ENCODE measurements at regions not wholly inside any gene's neighbourhood (a gene's known extent, or its start where the extent isn't known, plus 50 kb on each side); places are given as distances from the start of the nearest gene placed in this dataset.

DNA sequence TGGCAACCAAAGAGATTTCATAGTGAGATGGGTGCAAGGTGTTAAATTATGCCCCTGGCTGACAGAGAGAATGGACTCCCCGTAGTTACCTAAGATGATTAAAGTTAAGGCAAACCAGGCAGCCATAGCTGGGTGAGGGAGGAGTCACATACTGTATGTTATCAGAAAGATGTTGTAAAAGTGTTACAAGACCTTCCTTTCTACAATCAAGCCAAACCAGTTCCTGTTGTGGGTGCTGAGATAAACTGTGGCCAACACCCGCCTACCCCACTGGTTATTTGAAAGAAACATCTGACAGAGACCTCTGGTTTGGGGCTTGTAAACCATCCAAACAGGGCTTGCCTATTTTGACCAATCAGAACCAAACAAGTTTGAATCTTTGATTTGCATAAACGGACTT is 684.7 kb upstream of the NUDT12 start:
- no peaks in the 10 kb centered on the region for H3K4me1 ChIP-seq (ENCODE audit: insufficient read depth, low read length)
- 95% methylated on average over 3 of the region's 3 CpGs for WGBS
- H3K36me3 ChIP-seq (ENCODE audit: insufficient read depth, low read length) = no peaks in the 10 kb centered on the region
- no peaks in the 10 kb centered on the region for H3K27me3 ChIP-seq (ENCODE audit: insufficient read depth, low read length)
- no peak overlapping the region for H3K4me3 ChIP-seq (ENCODE audit: low read length)
- H3K27ac ChIP-seq (ENCODE audit: low read depth, low read length) = no peak overlapping the region
- H3K9me3 ChIP-seq (ENCODE audit: insufficient read depth, low read depth, low read length) = no peaks in the 10 kb centered on the region
- H3K9ac ChIP-seq (ENCODE audit: low read depth, low read length) = no peak overlapping the region

DNA sequence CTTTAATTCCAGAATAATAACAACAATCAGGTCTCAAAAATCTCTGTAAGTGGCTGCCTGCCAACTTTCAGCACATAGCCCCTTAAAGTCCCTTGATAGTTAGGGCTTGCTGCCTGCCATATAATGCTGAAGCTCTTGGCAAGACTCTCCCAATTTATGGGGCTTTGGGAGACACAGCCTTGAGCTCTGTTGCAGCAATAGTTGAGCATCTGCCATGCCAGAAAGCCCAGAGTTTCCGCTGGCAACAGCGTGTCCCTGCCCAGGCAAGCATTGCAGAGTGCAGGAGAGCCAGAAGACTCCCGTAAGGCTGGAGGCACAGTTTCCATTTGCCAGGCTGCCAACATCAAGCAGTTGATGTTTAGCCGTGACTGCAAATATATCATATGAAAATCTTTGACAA is 678.5 kb upstream of the NUDT12 start:
- no peak overlapping the region for H3K9ac ChIP-seq (ENCODE audit: low read depth, low read length)
- H3K27me3 ChIP-seq (ENCODE audit: insufficient read depth, low read length) = no peaks in the 10 kb centered on the region
- H3K36me3 ChIP-seq (ENCODE audit: insufficient read depth, low read length) = no peaks in the 10 kb centered on the region
- H3K4me1 ChIP-seq (ENCODE audit: insufficient read depth, low read length) = no peaks in the 10 kb centered on the region
- no peak overlapping the region for H3K27ac ChIP-seq (ENCODE audit: low read depth, low read length)
- no peak overlapping the region for H3K4me3 ChIP-seq (ENCODE audit: low read length)
- H3K9me3 ChIP-seq (ENCODE audit: insufficient read depth, low read depth, low read length) = no peaks in the 10 kb centered on the region
- WGBS = 94% methylated on average over 4 of the region's 4 CpGs

DNA sequence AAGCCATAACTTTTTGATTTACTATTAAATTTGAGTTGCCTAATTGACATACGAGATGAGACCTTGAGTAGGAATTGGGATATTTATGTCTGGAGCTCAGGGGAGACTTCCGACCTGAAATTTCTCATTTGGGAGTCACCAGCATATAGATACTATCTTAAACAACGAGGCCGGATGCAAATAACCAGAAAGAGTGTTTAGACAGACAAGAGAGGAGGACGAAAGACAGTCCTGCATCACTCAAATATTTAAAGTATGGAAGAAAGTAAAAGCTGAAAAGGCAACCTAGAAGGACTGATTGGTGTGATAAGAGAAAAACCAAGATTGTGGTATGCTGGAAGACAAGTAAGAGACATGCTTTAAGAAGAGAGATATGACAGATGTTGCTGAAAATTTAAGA is 675.0 kb upstream of the NUDT12 start:
- Histone ChIP-seq H3K27me3 (ENCODE audit: insufficient read depth, low read length) (no peaks in the 10 kb centered on the region), H3K36me3 (ENCODE audit: insufficient read depth, low read length) (no peaks in the 10 kb centered on the region), H3K4me1 (ENCODE audit: insufficient read depth, low read length) (no peaks in the 10 kb centered on the region), H3K4me3 (ENCODE audit: low read length) (no peak overlapping the region), H3K9me3 (ENCODE audit: insufficient read depth, low read depth, low read length) (no peaks in the 10 kb centered on the region), H3K9ac (ENCODE audit: low read depth, low read length) (no peak overlapping the region), H3K27ac (ENCODE audit: low read depth, low read length) (no peak overlapping the region)
- 95% methylated on average over 5 of the region's 5 CpGs for WGBS

- no peaks in the 10 kb centered on the region for H3K4me1 ChIP-seq (ENCODE audit: insufficient read depth, low read length)
- H3K27ac ChIP-seq (ENCODE audit: low read depth, low read length) = no peak overlapping the region
- no peak overlapping the region for H3K4me3 ChIP-seq (ENCODE audit: low read length)
- no peaks in the 10 kb centered on the region for H3K9me3 ChIP-seq (ENCODE audit: insufficient read depth, low read depth, low read length)
- H3K27me3 ChIP-seq (ENCODE audit: insufficient read depth, low read length) = no peaks in the 10 kb centered on the region
- no peaks in the 10 kb centered on the region for H3K36me3 ChIP-seq (ENCODE audit: insufficient read depth, low read length)
- WGBS = 96% methylated on average over 20 of the region's 20 CpGs
- H3K9ac ChIP-seq (ENCODE audit: low read depth, low read length) = no peak overlapping the region
These were observed 661.5 kb upstream of the NUDT12 start for GRCh38 chr5:104223885-104224773.

- Histone ChIP-seq H3K36me3 (ENCODE audit: insufficient read depth, low read length) (no peaks in the 10 kb centered on the region), H3K9ac (ENCODE audit: low read depth, low read length) (no peak overlapping the region), H3K9me3 (ENCODE audit: insufficient read depth, low read depth, low read length) (no peaks in the 10 kb centered on the region), H3K4me1 (ENCODE audit: insufficient read depth, low read length) (no peaks in the 10 kb centered on the region), H3K4me3 (ENCODE audit: low read length) (no peak overlapping the region), H3K27ac (ENCODE audit: low read depth, low read length) (no peak overlapping the region), H3K27me3 (ENCODE audit: insufficient read depth, low read length) (no peaks in the 10 kb centered on the region)
- 100% methylated on average over 1 of the region's 2 CpGs for WGBS
These were observed 655.6 kb upstream of the NUDT12 start for GRCh38 chr5:104218200-104218599.

DNA sequence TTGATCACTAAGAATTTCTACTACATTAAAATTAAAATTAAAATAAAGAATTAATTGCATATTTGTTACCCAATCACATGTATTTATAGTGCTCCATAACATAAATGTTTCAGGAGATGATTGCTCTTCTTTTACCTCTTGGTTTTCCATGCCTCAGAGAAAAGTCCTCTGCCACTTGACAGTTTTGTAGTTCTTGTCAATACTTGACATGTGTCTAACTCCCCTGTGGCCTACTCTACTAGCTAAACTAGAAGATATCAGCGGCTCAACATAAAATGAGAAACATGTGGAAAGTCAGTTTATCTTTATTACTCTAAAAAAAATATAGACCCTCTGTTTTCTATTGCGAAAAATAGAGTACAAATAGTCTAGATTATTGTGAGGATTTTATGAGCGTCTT is 650.6 kb upstream of the NUDT12 start:
- no peak overlapping the region for H3K9ac ChIP-seq (ENCODE audit: low read depth, low read length)
- H3K27me3 ChIP-seq (ENCODE audit: insufficient read depth, low read length) = no peaks in the 10 kb centered on the region
- no CpG with 5 or more reads among the region's 3 CpGs for WGBS
- H3K4me3 ChIP-seq (ENCODE audit: low read length) = no peak overlapping the region
- no peaks in the 10 kb centered on the region for H3K9me3 ChIP-seq (ENCODE audit: insufficient read depth, low read depth, low read length)
- H3K36me3 ChIP-seq (ENCODE audit: insufficient read depth, low read length) = no peaks in the 10 kb centered on the region
- no peaks in the 10 kb centered on the region for H3K4me1 ChIP-seq (ENCODE audit: insufficient read depth, low read length)
- H3K27ac ChIP-seq (ENCODE audit: low read depth, low read length) = no peak overlapping the region

GRCh38 chr5:104199771-104200170 is 637.2 kb upstream of the NUDT12 start:
- WGBS = 92% methylated on average over 3 of the region's 3 CpGs
- no peak overlapping the region for H3K27ac ChIP-seq (ENCODE audit: low read depth, low read length)
- no peaks in the 10 kb centered on the region for H3K9me3 ChIP-seq (ENCODE audit: insufficient read depth, low read depth, low read length)
- no peak overlapping the region for H3K9ac ChIP-seq (ENCODE audit: low read depth, low read length)
- H3K4me3 ChIP-seq (ENCODE audit: low read length) = no peak overlapping the region
- no peaks in the 10 kb centered on the region for H3K36me3 ChIP-seq (ENCODE audit: insufficient read depth, low read length)
- H3K4me1 ChIP-seq (ENCODE audit: insufficient read depth, low read length) = peaks cover 4% of the 10 kb centered on the region; the same call in 1 of the 2 replicates
- H3K27me3 ChIP-seq (ENCODE audit: insufficient read depth, low read length) = no peaks in the 10 kb centered on the region

- Histone ChIP-seq H3K4me3 (ENCODE audit: low read length) (no peak overlapping the region), H3K9ac (ENCODE audit: low read depth, low read length) (no peak overlapping the region), H3K4me1 (ENCODE audit: insufficient read depth, low read length) (peaks cover 6% of the 10 kb centered on the region; the same call in 1 of the 2 replicates), H3K27ac (ENCODE audit: low read depth, low read length) (no peak overlapping the region), H3K27me3 (ENCODE audit: insufficient read depth, low read length) (no peaks in the 10 kb centered on the region), H3K36me3 (ENCODE audit: insufficient read depth, low read length) (no peaks in the 10 kb centered on the region), H3K9me3 (ENCODE audit: insufficient read depth, low read depth, low read length) (no peaks in the 10 kb centered on the region)
- WGBS = 95% methylated on average over 1 of the region's 1 CpG
These were observed 635.6 kb upstream of the NUDT12 start for GRCh38 chr5:104198156-104198555.

GRCh38 chr5:104189909-104190308 is 627.3 kb upstream of the NUDT12 start:
- H3K27ac ChIP-seq (ENCODE audit: low read depth, low read length) = no peak overlapping the region
- no peak overlapping the region for H3K4me3 ChIP-seq (ENCODE audit: low read length)
- 88% methylated on average over 2 of the region's 2 CpGs for WGBS
- H3K9me3 ChIP-seq (ENCODE audit: insufficient read depth, low read depth, low read length) = peaks cover 35% of the 10 kb centered on the region
- H3K36me3 ChIP-seq (ENCODE audit: insufficient read depth, low read length) = no peaks in the 10 kb centered on the region
- H3K27me3 ChIP-seq (ENCODE audit: insufficient read depth, low read length) = no peaks in the 10 kb centered on the region
- H3K4me1 ChIP-seq (ENCODE audit: insufficient read depth, low read length) = peaks cover 3% of the 10 kb centered on the region; the same call in 1 of the 2 replicates
- H3K9ac ChIP-seq (ENCODE audit: low read depth, low read length) = no peak overlapping the region

DNA sequence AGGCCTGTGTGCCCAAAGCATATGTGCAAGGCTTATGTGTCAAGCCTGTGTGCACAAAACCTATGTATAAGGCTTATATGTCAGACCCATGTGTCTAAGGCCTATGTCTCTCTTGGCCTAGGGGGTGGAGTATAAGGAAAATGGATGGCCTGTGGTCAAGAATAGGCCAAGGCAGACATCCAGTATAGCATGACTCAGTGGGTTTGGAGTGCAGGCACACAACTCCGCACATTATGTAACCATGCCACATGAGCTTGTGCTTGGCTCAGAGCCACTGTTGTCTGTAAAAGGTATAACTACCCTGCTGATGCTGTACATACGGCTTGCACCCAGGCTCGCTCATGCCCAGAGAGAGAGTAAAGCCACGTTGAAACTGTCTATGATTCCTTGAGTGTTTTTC is 626.4 kb upstream of the NUDT12 start:
- no peaks in the 10 kb centered on the region for H3K27me3 ChIP-seq (ENCODE audit: insufficient read depth, low read length)
- 94% methylated on average over 4 of the region's 4 CpGs for WGBS
- H3K9ac ChIP-seq (ENCODE audit: low read depth, low read length) = no peak overlapping the region
- peaks cover 36% of the 10 kb centered on the region for H3K9me3 ChIP-seq (ENCODE audit: insufficient read depth, low read depth, low read length)
- no peak overlapping the region for H3K4me3 ChIP-seq (ENCODE audit: low read length)
- H3K27ac ChIP-seq (ENCODE audit: low read depth, low read length) = no peak overlapping the region
- H3K4me1 ChIP-seq (ENCODE audit: insufficient read depth, low read length) = no peaks in the 10 kb centered on the region
- H3K36me3 ChIP-seq (ENCODE audit: insufficient read depth, low read length) = no peaks in the 10 kb centered on the region

DNA sequence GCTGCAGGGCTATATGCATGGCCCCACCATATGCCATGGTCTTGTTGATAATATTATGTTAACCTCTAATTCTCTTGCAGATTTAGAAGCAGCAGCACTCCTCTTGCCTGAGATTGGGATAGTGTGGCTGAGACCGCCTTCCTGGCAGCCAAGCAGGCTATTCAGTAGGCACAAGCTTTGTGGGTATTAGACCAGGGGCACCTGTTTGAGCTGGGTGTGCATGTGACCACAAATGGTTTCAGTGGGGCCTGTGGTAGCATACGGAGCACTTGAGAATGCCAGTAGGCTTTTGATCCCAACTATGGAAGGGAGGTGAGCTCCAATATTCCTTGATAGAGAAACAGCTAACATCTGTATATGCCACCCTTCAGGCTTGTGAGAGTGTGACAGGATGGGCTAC is 625.1 kb upstream of the NUDT12 start:
- WGBS = 89% methylated on average over 2 of the region's 2 CpGs
- no peaks in the 10 kb centered on the region for H3K36me3 ChIP-seq (ENCODE audit: insufficient read depth, low read length)
- H3K9me3 ChIP-seq (ENCODE audit: insufficient read depth, low read depth, low read length) = peaks cover 36% of the 10 kb centered on the region
- no peak overlapping the region for H3K4me3 ChIP-seq (ENCODE audit: low read length)
- no peak overlapping the region for H3K27ac ChIP-seq (ENCODE audit: low read depth, low read length)
- H3K27me3 ChIP-seq (ENCODE audit: insufficient read depth, low read length) = no peaks in the 10 kb centered on the region
- H3K9ac ChIP-seq (ENCODE audit: low read depth, low read length) = no peak overlapping the region
- no peaks in the 10 kb centered on the region for H3K4me1 ChIP-seq (ENCODE audit: insufficient read depth, low read length)

Measured in HUES64 (cell line).